Spinal cord (tissue), 9 donors: ENCODE measurements at regions not wholly inside any gene's neighbourhood (a gene's known extent, or its start where the extent isn't known, plus 50 kb on each side); places are given as distances from the start of the nearest gene placed in this dataset.

Experiments
- DNase-seq, 6 donors: peaks; one replicate each; pipeline versions ENCODE4 v3.0.0 to v3.0.0-alpha.2; 2013 to 2015; ENCODE audit warnings: low spot score in 6 of 6, low read depth in 4 of 6
- H3K27ac ChIP-seq: one replicate; pipeline ENCODE4 v1.5.1; 2013; ENCODE audit warnings: low read depth, low read length, control low read depth
- H3K27me3 ChIP-seq: one replicate; pipeline ENCODE4 v1.6.1; 2013; ENCODE audit warnings: low read length; ENCODE audit not compliant: control insufficient read depth, insufficient read depth
- H3K36me3 ChIP-seq: one replicate; pipeline ENCODE4 v1.6.1; 2013; ENCODE audit warnings: low read length; ENCODE audit not compliant: control insufficient read depth, insufficient read depth
- H3K4me1 ChIP-seq: one replicate; pipeline ENCODE4 v1.6.1; 2013; ENCODE audit warnings: low read length; ENCODE audit not compliant: control insufficient read depth, insufficient read depth
- H3K4me3 ChIP-seq: one replicate; pipeline ENCODE4 v1.5.1; 2013; ENCODE audit warnings: low read depth, low read length, control low read depth
- H3K9me3 ChIP-seq: one replicate; pipeline ENCODE4 v1.6.1; 2013; ENCODE audit warnings: low read length; ENCODE audit not compliant: control insufficient read depth, insufficient read depth
- WGBS: methylation state at CpG from one replicate; pipeline ENCODE4 v1.1.5; 2013; ENCODE audit warnings: missing lambda C conversion rate; ENCODE audit not compliant: insufficient coverage; 5-methylcytosine and 5-hydroxymethylcytosine counted together
- donor health status: healthy.

GRCh38 chr2:144097440-144098225 is 422.3 kb downstream of the ZEB2 start:
- WGBS, result 80% methylated on average over 3 of the region's 6 CpGs
- no peak overlapping the region for H3K27ac ChIP-seq
- H3K27me3 ChIP-seq, result no peaks in the 10 kb centered on the region
- no peaks in the 10 kb centered on the region for H3K36me3 ChIP-seq
- H3K4me1 ChIP-seq, result no peaks in the 10 kb centered on the region
- no peaks in the 10 kb centered on the region for H3K9me3 ChIP-seq
- no peak overlapping the region for H3K4me3 ChIP-seq
- no peak for DNase-seq

- DNase-seq, result no peak
- Histone ChIP-seq H3K36me3 (no peaks in the 10 kb centered on the region), H3K4me1 (no peaks in the 10 kb centered on the region), H3K9me3 (no peaks in the 10 kb centered on the region), H3K27me3 (no peaks in the 10 kb centered on the region), H3K4me3 (no peak overlapping the region), H3K27ac (no peak overlapping the region)
- WGBS, result 80% methylated on average over 2 of the region's 2 CpGs
Observed at GRCh38 chr2:144096531-144096930, 423.4 kb downstream of the ZEB2 start.

- DNase-seq, result no peak
- Histone ChIP-seq H3K4me1 (no peaks in the 10 kb centered on the region), H3K9me3 (no peaks in the 10 kb centered on the region), H3K27me3 (no peaks in the 10 kb centered on the region), H3K4me3 (no peak overlapping the region), H3K27ac (no peak overlapping the region), H3K36me3 (no peaks in the 10 kb centered on the region)
- no CpG with 5 or more reads among the region's 5 CpGs for WGBS
Observed at GRCh38 chr2:144094408-144095151, 425.3 kb downstream of the ZEB2 start.

- Histone ChIP-seq H3K4me1 (no peaks in the 10 kb centered on the region), H3K27me3 (no peaks in the 10 kb centered on the region), H3K4me3 (no peak overlapping the region), H3K9me3 (no peaks in the 10 kb centered on the region), H3K36me3 (no peaks in the 10 kb centered on the region), H3K27ac (no peak overlapping the region)
- no peak for DNase-seq
- no CpG with 5 or more reads among the region's 3 CpGs for WGBS
Observed at GRCh38 chr2:144091622-144092021, 428.3 kb downstream of the ZEB2 start.

- Histone ChIP-seq H3K36me3 (no peaks in the 10 kb centered on the region), H3K4me3 (no peak overlapping the region), H3K27ac (no peak overlapping the region), H3K27me3 (no peaks in the 10 kb centered on the region), H3K4me1 (no peaks in the 10 kb centered on the region), H3K9me3 (no peaks in the 10 kb centered on the region)
- DNase-seq, result no peak
Observed at GRCh38 chr2:144088863-144089262, 431.1 kb downstream of the ZEB2 start.

GRCh38 chr2:144086965-144087364 is 433.0 kb downstream of the ZEB2 start:
- no peaks in the 10 kb centered on the region for H3K9me3 ChIP-seq
- H3K27ac ChIP-seq, result no peak overlapping the region
- DNase-seq, result no peak
- no peaks in the 10 kb centered on the region for H3K27me3 ChIP-seq
- H3K4me1 ChIP-seq, result no peaks in the 10 kb centered on the region
- no peaks in the 10 kb centered on the region for H3K36me3 ChIP-seq
- no peak overlapping the region for H3K4me3 ChIP-seq

- Histone ChIP-seq H3K4me3 (no peak overlapping the region), H3K27me3 (no peaks in the 10 kb centered on the region), H3K9me3 (no peaks in the 10 kb centered on the region), H3K4me1 (no peaks in the 10 kb centered on the region), H3K36me3 (no peaks in the 10 kb centered on the region), H3K27ac (no peak overlapping the region)
- 73% methylated on average over 1 of the region's 3 CpGs for WGBS
- DNase-seq, result no peak
Observed at GRCh38 chr2:144085016-144085415, 434.9 kb downstream of the ZEB2 start.

- H3K4me1 ChIP-seq, result no peaks in the 10 kb centered on the region
- no peak for DNase-seq
- H3K36me3 ChIP-seq, result no peaks in the 10 kb centered on the region
- no peaks in the 10 kb centered on the region for H3K27me3 ChIP-seq
- no peak overlapping the region for H3K4me3 ChIP-seq
- H3K27ac ChIP-seq, result no peak overlapping the region
- 94% methylated on average over 2 of the region's 2 CpGs for WGBS
- no peaks in the 10 kb centered on the region for H3K9me3 ChIP-seq
Observed at GRCh38 chr2:144084114-144084661, 435.7 kb downstream of the ZEB2 start.

GRCh38 chr2:144083211-144083610 is 436.7 kb downstream of the ZEB2 start:
- DNase-seq, result no peak
- 91% methylated on average over 1 of the region's 1 CpG for WGBS
- H3K27me3 ChIP-seq, result no peaks in the 10 kb centered on the region

GRCh38 chr2:144082777-144083176 is 437.1 kb downstream of the ZEB2 start:
- Histone ChIP-seq H3K4me3 (no peak overlapping the region), H3K27me3 (no peaks in the 10 kb centered on the region), H3K27ac (no peak overlapping the region), H3K36me3 (no peaks in the 10 kb centered on the region), H3K9me3 (no peaks in the 10 kb centered on the region), H3K4me1 (no peaks in the 10 kb centered on the region)
- 100% methylated on average over 1 of the region's 3 CpGs for WGBS
- no peak for DNase-seq

More at GRCh38 chr2:144083211-144083610, 436.7 kb downstream of the ZEB2 start:
- Histone ChIP-seq H3K4me3 (no peak overlapping the region), H3K36me3 (no peaks in the 10 kb centered on the region), H3K4me1 (no peaks in the 10 kb centered on the region), H3K27ac (no peak overlapping the region), H3K9me3 (no peaks in the 10 kb centered on the region)
